H1 (cell line): ENCODE measurements at regions not wholly inside any gene's neighbourhood (a gene's known extent, or its start where the extent isn't known, plus 50 kb on each side); places are given as distances from the start of the nearest gene placed in this dataset.

Experiments
- SUZ12 ChIP-seq: fragments of 200-600 bp; sonication (generic); IDR thresholded peaks from 2 replicates; pipeline ENCODE4 v1.6.1; 2012; ENCODE audit warnings: mild to moderate bottlenecking, inconsistent platforms, low read length, moderate library complexity, mixed read lengths

DNA sequence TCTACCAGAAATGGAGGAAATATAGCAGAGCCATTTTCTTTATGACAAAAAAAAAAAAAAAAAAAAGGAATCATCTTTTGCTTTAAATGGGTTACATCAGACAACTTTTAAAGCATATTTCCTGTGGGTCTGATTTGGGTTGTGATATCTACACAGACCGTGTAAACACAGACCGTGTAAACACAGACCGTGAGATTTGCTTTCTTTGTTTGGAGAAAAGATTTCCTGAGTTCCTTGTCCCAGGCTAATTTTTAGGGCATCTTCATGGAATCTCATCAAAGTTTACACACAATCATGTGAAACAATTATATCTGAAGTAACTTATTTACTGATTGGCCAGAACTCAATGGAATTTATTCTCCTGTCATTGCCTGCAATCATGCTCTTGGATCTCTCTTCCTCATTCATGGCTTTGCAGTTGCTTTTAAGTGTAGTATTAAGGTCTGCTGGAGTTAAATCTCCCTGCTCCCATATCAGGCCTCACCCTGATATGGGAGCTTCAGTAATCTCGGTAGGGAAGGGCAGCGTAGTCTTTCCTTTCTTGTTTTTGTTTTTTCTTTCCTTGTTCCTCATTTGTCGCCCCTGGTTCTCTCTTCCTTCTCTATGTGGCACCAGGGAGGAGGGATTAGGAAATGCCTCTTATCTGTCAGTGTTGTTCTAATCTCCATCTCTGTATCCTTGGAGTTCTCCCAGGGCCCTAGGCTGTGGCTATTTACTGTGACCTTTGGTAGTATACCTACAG lies 248.6 kb upstream of the JADE1 start (continued):
- no peak for TF ChIP-seq SUZ12
